ENCODE measurements at regions not wholly inside any gene's neighbourhood (a gene's known extent, or its start where the extent isn't known, plus 50 kb on each side); places are given as distances from the start of the nearest gene placed in this dataset.

GRCh38 chr2:12347066-12347493 lies 369.7 kb upstream of the TRIB2 start:
- no peaks in the 10 kb centered on the region for H3K36me3 Mint-ChIP-seq (ENCODE audit: low read depth)
- H3K4me3 Mint-ChIP-seq: no peak overlapping the region
- DNase-seq (no peak), ATAC-seq (no peak)
- peaks cover 1% of the 10 kb centered on the region for H3K9me3 Mint-ChIP-seq
- H3K27ac Mint-ChIP-seq: no peak overlapping the region
- intact Hi-C loops (cut with micrococcal nuclease): no loop called here
- no peak for TF ChIP-seq CTCF (IDR thresholded peaks at IDR 0.05)
- POLR2A ChIA-PET: no interaction called here
- no peaks in the 10 kb centered on the region for H3K27me3 Mint-ChIP-seq
- CTCF ChIA-PET: no interaction called here
- no peaks in the 10 kb centered on the region for H3K4me1 Mint-ChIP-seq (ENCODE audit: low read depth)

GRCh38 chr2:12348216-12348615 lies 368.5 kb upstream of the TRIB2 start:
- intact Hi-C loops (cut with micrococcal nuclease): no loop called here
- H3K27me3 Mint-ChIP-seq: no peaks in the 10 kb centered on the region
- no peak for ATAC-seq
- no peak for DNase-seq
- no peaks in the 10 kb centered on the region for H3K36me3 Mint-ChIP-seq (ENCODE audit: low read depth)
- ChIA-PET CTCF (no interaction called here), POLR2A (no interaction called here)
- H3K27ac Mint-ChIP-seq: no peak overlapping the region
- no peaks in the 10 kb centered on the region for H3K4me1 Mint-ChIP-seq (ENCODE audit: low read depth)
- TF ChIP-seq CTCF (IDR thresholded peaks at IDR 0.05): no peak
- H3K9me3 Mint-ChIP-seq: peaks cover 1% of the 10 kb centered on the region
- H3K4me3 Mint-ChIP-seq: no peak overlapping the region

DNA sequence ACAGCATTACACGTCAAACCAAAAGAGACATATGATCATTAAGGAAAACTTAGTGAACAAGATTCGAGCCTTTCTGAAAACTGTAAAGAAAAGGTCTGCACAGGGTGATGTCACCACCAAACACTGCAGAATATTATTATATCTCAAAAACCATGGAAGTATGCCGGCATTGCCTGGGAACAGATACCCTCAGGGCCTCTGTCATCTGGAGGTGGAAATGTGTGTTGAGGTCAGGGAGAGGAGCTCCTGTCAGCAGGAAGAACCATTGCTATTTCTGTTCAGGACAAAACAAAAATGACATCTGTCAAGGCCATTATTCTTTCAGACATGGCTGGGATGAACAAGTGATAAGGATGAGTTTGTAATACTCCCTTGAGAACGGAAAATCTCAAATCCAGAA lies 365.9 kb upstream of the TRIB2 start:
- H3K36me3 Mint-ChIP-seq (ENCODE audit: low read depth): no peaks in the 10 kb centered on the region
- TF ChIP-seq CTCF (IDR thresholded peaks at IDR 0.05): no peak
- no peaks in the 10 kb centered on the region for H3K4me1 Mint-ChIP-seq (ENCODE audit: low read depth)
- H3K9me3 Mint-ChIP-seq: peaks cover 2% of the 10 kb centered on the region
- DNase-seq (no peak), ATAC-seq (no peak)
- CTCF ChIA-PET: no interaction called here
- POLR2A ChIA-PET: no interaction called here
- H3K27me3 Mint-ChIP-seq: no peaks in the 10 kb centered on the region
- H3K4me3 Mint-ChIP-seq: no peak overlapping the region
- H3K27ac Mint-ChIP-seq: no peak overlapping the region
- intact Hi-C loops (cut with micrococcal nuclease): no loop called here

GRCh38 chr2:12352889-12353288 lies 363.8 kb upstream of the TRIB2 start:
- H3K36me3 Mint-ChIP-seq (ENCODE audit: low read depth): no peaks in the 10 kb centered on the region
- no peak overlapping the region for H3K4me3 Mint-ChIP-seq
- ATAC-seq (no peak), DNase-seq (no peak)
- H3K27ac Mint-ChIP-seq: no peak overlapping the region
- no peak for TF ChIP-seq CTCF (IDR thresholded peaks at IDR 0.05)
- ChIA-PET CTCF (no interaction called here), POLR2A (no interaction called here)
- intact Hi-C loops (cut with micrococcal nuclease): no loop called here
- peaks cover 2% of the 10 kb centered on the region for H3K9me3 Mint-ChIP-seq
- H3K27me3 Mint-ChIP-seq: no peaks in the 10 kb centered on the region
- H3K4me1 Mint-ChIP-seq (ENCODE audit: low read depth): no peaks in the 10 kb centered on the region

- ATAC-seq (no peak), DNase-seq (no peak)
- intact Hi-C loops (cut with micrococcal nuclease): no loop called here
- Mint-ChIP-seq H3K4me3 (no peak overlapping the region), H3K4me1 (ENCODE audit: low read depth) (no peaks in the 10 kb centered on the region), H3K27ac (no peak overlapping the region), H3K27me3 (no peaks in the 10 kb centered on the region), H3K9me3 (peaks cover 9% of the 10 kb centered on the region), H3K36me3 (ENCODE audit: low read depth) (no peaks in the 10 kb centered on the region)
- ChIA-PET CTCF (no interaction called here), POLR2A (no interaction called here)
- TF ChIP-seq CTCF (IDR thresholded peaks at IDR 0.05): no peak
Measured at GRCh38 chr2:12361506-12361905, 355.2 kb upstream of the TRIB2 start.

Data from activated CD8-positive, alpha-beta T cell treated with anti-CD3 and anti-CD28 coated beads for 36 hours (primary cell).